Dedifferentiated amniotic fluid mesenchymal stem cell (primary cell): ENCODE measurements at regions not wholly inside any gene's neighbourhood (a gene's known extent, or its start where the extent isn't known, plus 50 kb on each side); places are given as distances from the start of the nearest gene placed in this dataset.
"Not testable (repeated sequence)": the region's sequence is repeated elsewhere in the genome, so short reads cannot be mapped to it uniquely, and the experiment has no call there.

Experiments
- DNase-seq: peaks from one replicate; pipeline ENCODE4 v3.0.0-alpha.2; 2016; ENCODE audit errors: extremely low spot score

DNA sequence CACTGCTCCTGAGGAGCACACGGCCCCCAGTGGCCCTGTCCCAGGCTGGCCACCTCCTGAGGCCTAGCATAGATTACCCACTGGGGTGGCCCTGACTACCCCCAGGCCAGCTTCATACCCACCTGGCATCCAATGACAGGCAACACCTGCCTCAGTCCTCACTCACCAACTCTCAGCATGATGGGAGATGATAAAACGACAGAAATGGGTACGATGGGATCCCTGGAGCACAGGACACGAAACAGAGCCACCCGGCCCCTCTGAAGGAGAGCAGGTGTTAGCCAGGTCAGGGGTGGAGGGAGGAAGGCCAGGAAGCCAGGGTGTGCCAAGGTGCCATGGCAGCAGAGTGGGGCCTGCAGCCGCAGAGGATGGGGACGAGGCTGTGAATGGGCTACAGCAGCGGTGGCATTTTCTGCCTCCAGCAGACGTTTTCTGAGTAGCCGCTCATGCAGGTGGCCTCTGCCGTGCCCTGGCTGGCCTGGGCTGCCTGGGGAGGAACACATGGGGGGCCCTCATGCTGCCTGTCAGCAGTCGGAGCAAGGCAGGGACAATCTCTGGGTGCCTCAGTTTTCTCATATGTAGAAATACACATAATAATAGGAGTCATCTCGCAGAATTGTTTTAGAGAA, 50.2 kb upstream of the FGF3 start:
- no peak for DNase-seq

- no peak for DNase-seq
These were observed 51.5 kb upstream of the FGF3 start for GRCh38 chr11:69870766-69871165.

GRCh38 chr11:69873166-69874077, 54.2 kb upstream of the FGF3 start:
- no peak for DNase-seq

DNA sequence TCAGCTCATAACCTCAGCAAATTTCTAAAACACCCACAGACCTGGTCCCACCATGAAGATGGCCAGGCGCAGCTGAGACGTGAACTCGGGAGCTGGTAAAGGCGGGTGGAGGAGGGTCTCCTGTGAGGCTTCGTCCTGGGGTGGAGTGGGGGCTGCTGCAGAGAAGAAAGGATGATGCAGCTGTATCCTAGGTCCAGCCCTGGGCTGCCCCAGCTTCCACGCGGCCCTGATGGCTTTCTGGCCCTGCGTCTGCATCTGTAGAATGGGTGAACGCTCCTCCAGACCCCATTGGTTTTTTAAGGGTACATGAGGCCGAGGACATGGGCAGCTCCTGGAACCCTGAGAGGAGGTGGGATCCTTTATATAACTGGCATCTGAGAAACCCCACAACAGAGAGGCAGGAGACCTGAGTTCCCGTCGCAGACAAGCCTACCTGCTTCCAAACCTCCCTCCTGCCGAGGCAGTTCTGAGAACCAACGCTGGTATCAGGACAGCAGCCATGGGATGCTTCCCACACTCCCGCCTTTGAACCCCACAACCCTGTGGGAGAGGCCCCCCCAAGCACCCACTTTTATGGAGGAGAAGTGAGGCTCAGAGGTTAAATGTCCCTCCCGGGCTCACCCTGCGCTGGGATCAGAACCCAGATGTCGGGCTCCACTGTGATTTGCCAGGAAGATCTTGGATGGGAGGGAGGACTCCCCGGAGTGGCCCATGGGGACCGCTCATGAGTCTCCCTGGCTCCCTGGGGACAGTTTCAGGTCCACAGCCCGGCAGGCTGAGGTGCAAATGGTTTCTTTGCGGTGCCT, 55.2 kb upstream of the FGF3 start:
- DNase-seq: no peak

GRCh38 chr11:69874984-69875624, 55.9 kb upstream of the FGF3 start:
- no peak for DNase-seq

GRCh38 chr11:69876013-69876412, 56.8 kb upstream of the FGF3 start:
- no peak for DNase-seq

DNA sequence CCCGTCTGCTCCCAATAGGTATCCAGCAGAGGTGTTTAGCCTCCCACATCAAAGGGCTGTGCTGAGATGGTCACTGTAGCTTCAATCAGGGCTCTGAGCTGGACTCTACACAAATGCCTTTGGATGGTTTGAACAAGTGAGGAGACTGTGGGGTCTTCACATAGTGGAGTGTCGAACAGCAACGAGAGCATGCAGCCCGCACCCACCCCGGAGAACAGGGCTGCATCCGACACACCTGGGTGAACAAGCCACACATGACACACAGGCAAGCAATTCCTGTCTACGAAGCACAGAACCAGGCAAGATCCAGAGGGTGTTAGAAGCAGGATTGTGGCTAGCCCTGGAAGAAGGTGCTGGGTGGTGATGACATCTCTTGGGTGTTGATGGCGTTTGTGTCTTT, 58.0 kb upstream of the FGF3 start:
- DNase-seq: no peak

DNA sequence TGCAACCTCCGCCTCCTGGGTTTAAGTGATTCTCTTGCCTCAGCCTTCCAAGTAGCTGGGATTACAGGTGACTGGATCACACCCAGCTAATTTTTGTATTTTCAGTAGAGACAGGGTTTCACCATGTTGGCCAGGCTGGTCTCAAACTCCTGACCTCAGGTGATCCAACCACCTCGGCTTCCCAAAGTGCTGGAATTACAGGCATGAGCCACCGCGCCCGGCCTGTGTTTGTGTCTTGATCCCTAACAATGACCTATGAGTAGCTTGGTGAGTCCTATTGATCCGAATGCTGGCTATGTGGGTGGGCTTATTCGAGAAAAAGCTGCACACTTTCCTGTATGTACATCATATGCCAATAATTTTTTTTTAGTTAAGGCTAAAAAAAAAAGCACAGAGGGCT, 58.5 kb upstream of the FGF3 start:
- DNase-seq: not testable (repeated sequence)

DNA sequence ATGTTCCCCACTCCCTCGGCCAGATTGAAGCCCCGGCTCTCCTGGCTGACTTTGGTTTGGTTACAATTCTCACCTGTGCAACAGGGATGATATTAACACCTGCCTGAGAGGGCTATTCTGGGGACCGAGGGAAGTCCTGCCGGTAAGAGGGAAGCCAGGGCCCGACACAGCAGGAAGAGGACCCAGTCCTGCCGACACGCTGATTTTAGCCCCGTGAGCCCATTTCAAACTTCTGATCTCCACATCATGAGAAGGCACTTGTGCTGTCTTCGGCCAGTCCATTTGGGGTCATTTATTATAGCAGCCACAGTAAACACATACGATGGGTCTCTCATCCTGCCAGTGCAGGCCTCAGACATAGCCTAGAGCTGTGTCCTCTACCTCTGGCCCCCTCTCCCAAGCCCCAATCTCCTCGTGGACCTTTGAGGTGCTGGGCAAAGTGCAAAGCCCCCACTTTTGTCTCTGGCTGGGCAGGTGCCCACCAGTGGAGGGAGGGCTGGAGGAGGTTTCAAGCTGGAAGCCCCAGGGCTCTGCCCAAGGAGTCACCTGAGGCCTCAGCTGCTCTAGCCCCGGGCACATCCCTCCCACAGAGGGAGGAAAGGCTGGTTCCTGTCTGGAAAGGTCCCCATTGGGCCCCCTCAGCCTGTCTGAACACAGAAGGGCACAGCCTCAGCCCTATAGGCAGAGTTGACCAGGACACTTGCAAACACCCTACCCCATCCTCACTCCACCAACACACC, 59.1 kb upstream of the FGF3 start:
- no peak for DNase-seq

DNA sequence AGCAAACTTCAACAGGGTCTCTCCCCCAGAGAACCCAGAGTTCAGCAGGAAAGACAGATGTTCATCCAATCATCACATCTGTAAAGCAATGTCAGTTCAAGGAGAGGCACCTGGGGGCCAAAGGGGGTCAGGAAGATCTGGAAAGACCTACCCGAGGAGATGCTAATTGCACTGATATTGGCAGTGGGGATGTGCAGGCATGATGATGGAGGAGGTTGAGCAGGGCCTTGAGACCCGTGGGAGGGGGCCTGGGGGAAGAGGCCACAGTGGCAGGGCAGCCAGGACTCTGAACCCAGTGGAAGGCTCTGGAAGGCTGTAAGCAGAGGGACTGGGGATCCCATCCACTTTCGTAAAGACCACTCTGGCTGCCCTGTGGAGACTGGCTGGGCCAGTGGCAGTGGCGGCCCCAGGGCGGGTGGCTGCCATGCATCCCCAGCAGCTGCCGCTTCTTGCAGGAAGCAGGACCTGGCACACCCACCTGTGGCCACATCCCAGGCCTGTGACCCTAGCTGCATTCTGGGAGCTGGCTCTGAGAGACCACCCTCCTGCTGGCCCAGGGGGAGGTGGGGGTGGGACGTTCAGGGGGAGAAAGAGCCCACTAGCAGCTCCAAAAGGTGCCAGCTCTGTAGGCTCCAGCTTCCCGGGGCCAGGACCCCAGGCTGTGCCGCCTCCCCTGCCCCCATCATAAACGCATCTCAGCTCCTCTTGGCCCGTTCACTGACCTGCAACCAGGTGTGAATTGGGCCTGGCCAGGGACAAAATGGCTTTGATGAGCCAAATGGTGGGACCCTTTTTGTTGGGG, 59.9 kb upstream of the FGF3 start:
- DNase-seq: no peak

GRCh38 chr11:69879729-69880005, 60.5 kb upstream of the FGF3 start:
- no peak for DNase-seq

- no peak for DNase-seq
These were observed 61.0 kb upstream of the FGF3 start for GRCh38 chr11:69880041-69880825.

- no peak for DNase-seq
These were observed 61.7 kb upstream of the FGF3 start for GRCh38 chr11:69880826-69881445.

DNA sequence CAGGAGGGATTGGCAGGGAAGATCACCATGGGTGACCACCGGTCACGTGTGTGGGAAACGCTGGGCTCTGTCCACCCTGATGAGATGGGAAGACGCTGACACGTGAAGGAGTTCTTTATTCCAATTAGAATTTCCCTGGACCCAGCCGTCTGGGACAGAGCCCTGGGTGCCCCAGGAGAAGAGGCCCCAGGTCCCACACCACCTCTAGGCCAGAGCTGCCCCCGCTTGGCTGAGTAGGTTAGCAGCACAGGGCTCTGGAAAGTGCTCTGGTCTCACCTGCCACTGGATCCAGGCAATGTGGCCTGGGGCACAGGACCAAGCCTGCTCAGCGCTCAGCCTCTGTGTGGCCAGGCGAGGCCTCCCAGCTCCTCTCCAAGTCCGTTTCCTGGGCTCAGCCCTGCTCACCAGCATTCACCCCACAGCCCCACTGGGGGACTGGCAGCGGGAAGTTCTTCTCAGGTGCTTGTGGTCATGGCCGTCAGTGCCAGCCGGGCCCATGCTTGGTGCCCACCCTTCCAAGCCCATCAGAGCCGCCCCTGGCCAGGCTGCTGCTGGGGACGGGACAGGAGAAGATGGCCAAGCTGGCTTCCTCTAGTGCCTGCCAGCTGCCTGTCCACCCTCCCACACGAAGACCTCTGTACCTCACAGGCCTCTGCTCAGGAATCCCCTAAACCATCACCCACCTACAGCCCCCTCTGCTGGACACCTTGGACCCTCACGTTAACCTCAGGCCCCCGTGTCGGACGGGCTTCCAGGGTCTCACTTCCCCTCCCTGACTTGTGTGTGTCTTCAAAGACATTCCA, 62.5 kb upstream of the FGF3 start:
- DNase-seq: no peak

GRCh38 chr11:69882270-69882608, 63.0 kb upstream of the FGF3 start:
- DNase-seq: no peak

- no peak for DNase-seq
These were observed 64.4 kb upstream of the FGF3 start for GRCh38 chr11:69883292-69884255.

DNA sequence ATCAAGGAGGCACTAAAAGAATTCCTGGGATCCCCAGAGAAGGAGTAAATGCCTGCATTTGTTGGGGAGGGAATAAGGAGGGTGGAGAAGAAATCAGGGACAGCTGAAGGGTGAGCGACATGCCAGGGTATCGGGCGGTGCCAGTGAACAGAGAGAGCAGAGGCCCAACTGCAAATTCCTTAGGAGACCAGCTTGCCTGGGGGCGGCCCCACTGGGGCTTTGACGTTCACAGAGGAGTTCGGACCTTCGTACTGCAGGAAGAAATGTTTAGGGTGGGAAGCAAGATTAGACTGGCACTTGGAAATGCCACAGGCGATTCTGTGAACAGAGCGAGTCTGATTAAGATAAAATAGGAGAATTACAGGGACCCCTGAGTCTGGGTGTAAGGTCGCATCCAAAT, 65.1 kb upstream of the FGF3 start:
- no peak for DNase-seq

DNA sequence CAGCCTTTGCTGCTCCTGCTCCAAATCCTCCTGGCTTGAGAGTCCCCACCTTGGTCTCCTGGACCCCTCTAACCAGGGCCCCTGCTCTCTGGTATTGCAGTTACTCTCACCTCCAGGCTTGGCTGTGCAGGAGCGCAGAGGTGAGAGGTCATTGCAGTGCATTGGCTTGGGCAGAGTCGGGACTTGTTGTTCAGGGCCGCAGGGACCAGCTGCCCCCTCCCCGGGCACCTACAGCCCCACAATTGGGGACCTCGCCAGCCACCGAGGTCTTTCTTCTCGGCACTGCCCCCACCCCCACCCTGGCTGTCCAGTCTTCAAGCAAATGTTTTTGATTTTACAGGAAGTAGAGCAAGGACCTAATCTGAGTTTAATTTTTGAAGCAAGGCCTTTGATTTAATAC, 65.5 kb upstream of the FGF3 start:
- DNase-seq: no peak
